ENCODE measurements at regions not wholly inside any gene's neighbourhood (a gene's known extent, or its start where the extent isn't known, plus 50 kb on each side); places are given as distances from the start of the nearest gene placed in this dataset.
"Not testable (repeated sequence)": the region's sequence is repeated elsewhere in the genome, so short reads cannot be mapped to it uniquely, and the experiment has no call there.

DNA sequence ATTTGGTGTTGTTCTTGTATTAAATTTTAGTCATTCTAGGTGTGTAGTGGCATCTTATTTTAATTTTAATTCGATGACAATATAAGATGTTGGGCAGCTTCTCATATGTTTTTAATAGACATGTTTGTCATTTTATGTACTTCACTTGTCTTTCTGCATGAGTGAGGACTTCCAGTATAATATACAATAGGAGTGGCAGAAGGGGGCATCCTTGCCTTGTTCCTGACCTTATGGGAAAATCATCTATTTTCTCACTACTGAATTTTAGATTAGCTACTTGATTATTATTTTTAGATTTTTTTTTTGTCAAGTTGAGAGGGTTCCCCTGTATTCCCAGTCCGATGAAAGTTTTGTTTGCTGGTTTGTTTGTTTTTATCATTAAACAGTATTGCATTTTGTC, 495.2 kb upstream of the GRM3 start:
- no peak overlapping the region for H3K4me3 ChIP-seq (ENCODE audit: low read depth, low read length)
- TF ChIP-seq, protein P1, sequence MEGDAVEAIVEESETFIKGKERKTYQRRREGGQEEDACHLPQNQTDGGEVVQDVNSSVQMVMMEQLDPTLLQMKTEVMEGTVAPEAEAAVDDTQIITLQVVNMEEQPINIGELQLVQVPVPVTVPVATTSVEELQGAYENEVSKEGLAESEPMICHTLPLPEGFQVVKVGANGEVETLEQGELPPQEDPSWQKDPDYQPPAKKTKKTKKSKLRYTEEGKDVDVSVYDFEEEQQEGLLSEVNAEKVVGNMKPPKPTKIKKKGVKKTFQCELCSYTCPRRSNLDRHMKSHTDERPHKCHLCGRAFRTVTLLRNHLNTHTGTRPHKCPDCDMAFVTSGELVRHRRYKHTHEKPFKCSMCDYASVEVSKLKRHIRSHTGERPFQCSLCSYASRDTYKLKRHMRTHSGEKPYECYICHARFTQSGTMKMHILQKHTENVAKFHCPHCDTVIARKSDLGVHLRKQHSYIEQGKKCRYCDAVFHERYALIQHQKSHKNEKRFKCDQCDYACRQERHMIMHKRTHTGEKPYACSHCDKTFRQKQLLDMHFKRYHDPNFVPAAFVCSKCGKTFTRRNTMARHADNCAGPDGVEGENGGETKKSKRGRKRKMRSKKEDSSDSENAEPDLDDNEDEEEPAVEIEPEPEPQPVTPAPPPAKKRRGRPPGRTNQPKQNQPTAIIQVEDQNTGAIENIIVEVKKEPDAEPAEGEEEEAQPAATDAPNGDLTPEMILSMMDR (IDR thresholded peaks at IDR 0.05; ENCODE audit: insufficient read depth, low read depth, low read length): no peak

GRCh38 chr7:86137343-86137742, 506.4 kb upstream of the GRM3 start:
- no peak overlapping the region for H3K4me3 ChIP-seq (ENCODE audit: low read depth, low read length)
- no peak for DNase-seq (ENCODE audit: low read depth)
- TF ChIP-seq, protein P1 (IDR thresholded peaks at IDR 0.05; ENCODE audit: insufficient read depth, low read depth, low read length): no peak

More for the DNA sequence above, 495.2 kb upstream of the GRM3 start:
- DNase-seq (ENCODE audit: low read depth): no peak

DNA sequence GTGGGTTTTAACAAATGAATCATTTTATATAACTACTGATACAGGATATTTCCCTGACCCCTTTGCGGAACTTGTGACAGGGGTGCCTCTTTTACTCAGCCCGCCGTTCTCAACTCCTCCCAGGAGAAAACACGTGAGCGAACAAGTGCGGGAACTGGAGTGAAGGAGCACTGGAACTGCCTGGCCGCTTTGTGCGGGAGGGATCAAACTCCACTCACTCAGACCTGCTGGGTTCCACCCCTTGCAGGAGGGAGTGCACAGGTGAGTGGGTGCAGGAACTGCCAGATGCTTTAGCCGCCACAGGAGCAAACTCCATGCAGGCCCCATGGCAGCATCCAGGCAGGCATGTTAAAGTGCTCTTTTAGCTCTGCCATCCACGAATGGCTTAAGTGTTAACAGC, 513.4 kb upstream of the GRM3 start:
- no peak for DNase-seq (ENCODE audit: low read depth)
- no peak overlapping the region for H3K4me3 ChIP-seq (ENCODE audit: low read depth, low read length)
- TF ChIP-seq, protein P1 (IDR thresholded peaks at IDR 0.05; ENCODE audit: insufficient read depth, low read depth, low read length): no peak

DNA sequence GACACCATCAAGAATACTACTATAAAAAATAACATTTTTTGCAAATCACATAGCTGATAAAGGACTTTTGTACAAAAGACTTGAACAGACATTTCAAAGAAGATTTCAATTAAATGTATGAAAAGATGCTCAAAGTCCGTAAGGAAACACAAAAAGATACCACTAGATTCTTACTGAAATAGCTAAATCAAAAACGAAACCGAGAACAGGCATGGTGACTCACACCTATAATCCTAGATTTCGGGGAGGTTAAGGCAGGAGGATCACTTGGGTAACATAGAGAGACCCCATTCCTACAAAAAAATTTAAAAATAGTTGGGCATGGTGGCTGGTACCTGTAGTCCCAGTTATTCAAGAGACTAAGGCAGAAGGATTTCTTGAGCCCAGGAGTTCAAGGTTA, 520.2 kb upstream of the GRM3 start:
- H3K4me3 ChIP-seq (ENCODE audit: low read depth, low read length): no peak overlapping the region
- TF ChIP-seq, protein P1 (IDR thresholded peaks at IDR 0.05; ENCODE audit: insufficient read depth, low read depth, low read length): no peak
- no peak for DNase-seq (ENCODE audit: low read depth)

DNA sequence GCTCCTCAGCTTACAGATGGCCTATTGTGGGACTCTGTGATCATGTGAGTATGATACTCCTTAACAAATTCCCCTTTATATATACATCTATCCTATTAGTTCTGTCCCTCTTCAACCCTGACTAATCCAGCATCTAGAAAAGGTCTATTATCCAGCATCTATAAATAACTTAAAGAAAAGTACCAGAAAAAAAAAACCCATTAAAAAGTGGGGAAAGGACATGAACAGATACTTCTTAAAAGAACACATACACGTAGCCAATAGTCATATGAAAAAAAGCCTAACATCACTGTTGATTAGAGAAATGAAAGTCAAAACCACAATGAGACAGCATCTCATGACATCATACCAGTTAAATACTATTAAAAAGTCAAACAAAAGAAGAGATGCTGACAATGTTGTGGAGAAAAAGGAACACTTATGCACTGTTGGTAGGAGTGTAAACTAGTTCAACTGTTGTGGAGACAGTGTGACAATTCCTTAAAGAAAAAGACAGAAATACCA, 549.5 kb upstream of the GRM3 start:
- no peak for DNase-seq (ENCODE audit: low read depth)
- no peak overlapping the region for H3K4me3 ChIP-seq (ENCODE audit: low read depth, low read length)
- TF ChIP-seq, protein P1 (IDR thresholded peaks at IDR 0.05; ENCODE audit: insufficient read depth, low read depth, low read length): no peak

GRCh38 chr7:86091369-86091768, 552.3 kb upstream of the GRM3 start:
- no peak for DNase-seq (ENCODE audit: low read depth)
- H3K4me3 ChIP-seq (ENCODE audit: low read depth, low read length): no peak overlapping the region
- TF ChIP-seq, protein P1 (IDR thresholded peaks at IDR 0.05; ENCODE audit: insufficient read depth, low read depth, low read length): no peak

DNA sequence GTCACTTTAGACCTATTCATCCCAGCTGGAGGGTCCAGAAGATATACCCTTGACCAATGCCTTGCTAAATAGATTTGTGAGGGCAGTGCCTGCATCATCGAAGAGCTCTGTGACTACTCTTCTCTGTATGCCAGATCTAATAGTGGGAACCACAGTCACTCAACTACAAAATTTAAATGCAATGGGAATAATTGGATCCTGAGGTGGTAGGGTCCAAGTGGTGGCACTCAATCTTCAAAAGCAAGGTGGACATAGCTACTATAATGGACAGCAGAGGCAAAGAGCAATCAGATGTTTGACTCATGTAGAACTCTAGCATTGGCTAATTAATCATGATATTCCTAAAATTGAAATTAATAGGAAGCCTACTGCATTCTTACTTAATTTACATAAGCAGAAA, 554.3 kb upstream of the GRM3 start:
- TF ChIP-seq, protein P1 (IDR thresholded peaks at IDR 0.05; ENCODE audit: insufficient read depth, low read depth, low read length): no peak
- DNase-seq (ENCODE audit: low read depth): no peak
- H3K4me3 ChIP-seq (ENCODE audit: low read depth, low read length): no peak overlapping the region

DNA sequence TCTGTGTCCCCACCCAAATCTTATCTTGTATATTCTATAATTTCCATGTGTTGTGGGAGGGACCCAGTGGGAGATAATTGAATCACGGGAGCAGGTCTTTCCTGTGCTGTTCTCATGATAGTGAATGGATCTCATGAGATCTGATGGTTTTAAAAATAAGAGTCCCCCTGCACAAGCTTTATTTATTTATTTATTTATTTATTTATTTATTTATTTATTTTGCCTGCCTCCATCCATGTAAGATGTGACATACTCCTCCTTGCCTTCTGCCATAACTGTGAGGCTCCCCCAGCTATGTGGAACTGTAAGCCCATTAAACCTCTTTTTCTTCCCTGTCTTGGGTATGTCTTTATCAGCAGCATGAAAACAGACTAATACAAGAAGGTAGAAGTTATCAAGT, 579.1 kb upstream of the GRM3 start:
- not testable (repeated sequence) for DNase-seq (ENCODE audit: low read depth); H3K4me3 ChIP-seq (ENCODE audit: low read depth, low read length)

Measured in fibroblast of villous mesenchyme (primary cell).